ENCODE measurements at regions not wholly inside any gene's neighbourhood (a gene's known extent, or its start where the extent isn't known, plus 50 kb on each side); places are given as distances from the start of the nearest gene placed in this dataset.
"Not testable (repeated sequence)": the region's sequence is repeated elsewhere in the genome, so short reads cannot be mapped to it uniquely, and the experiment has no call there.

GRCh38 chr7:140283472-140283871, 106.7 kb upstream of the KDM7A start:
- no peak for DNase-seq

GRCh38 chr7:140281960-140282359, 105.2 kb upstream of the KDM7A start:
- DNase-seq = no peak

- DNase-seq = no peak
These were observed 104.5 kb upstream of the KDM7A start for GRCh38 chr7:140281255-140281654.

- no peak for DNase-seq
These were observed 99.2 kb upstream of the KDM7A start for GRCh38 chr7:140276001-140276400.

- no peak for DNase-seq
These were observed 98.5 kb upstream of the KDM7A start for GRCh38 chr7:140275069-140275965.

GRCh38 chr7:140273417-140273816, 96.6 kb upstream of the KDM7A start:
- DNase-seq = no peak

- not testable (repeated sequence) for DNase-seq
These were observed 94.8 kb upstream of the KDM7A start for GRCh38 chr7:140271643-140271968.

GRCh38 chr7:140269004-140269638, 92.3 kb upstream of the KDM7A start:
- no peak for DNase-seq

GRCh38 chr7:140267381-140268226, 90.8 kb upstream of the KDM7A start:
- DNase-seq = no peak

GRCh38 chr7:140263277-140263676, 86.5 kb upstream of the KDM7A start:
- DNase-seq = no peak

GRCh38 chr7:140262242-140262903, 85.6 kb upstream of the KDM7A start:
- no peak for DNase-seq

GRCh38 chr7:140261522-140261921, 84.7 kb upstream of the KDM7A start:
- DNase-seq = no peak

- no peak for DNase-seq
These were observed 84.3 kb upstream of the KDM7A start for GRCh38 chr7:140261105-140261486.

- DNase-seq = peak; percentile 77
These were observed 83.7 kb upstream of the KDM7A start for GRCh38 chr7:140260352-140261104.

GRCh38 chr7:140257278-140257677, 80.5 kb upstream of the KDM7A start:
- DNase-seq = not testable (repeated sequence)

GRCh38 chr7:140254976-140255375, 78.2 kb upstream of the KDM7A start:
- not testable (repeated sequence) for DNase-seq

- no peak for DNase-seq
These were observed 72.4 kb upstream of the KDM7A start for GRCh38 chr7:140249036-140249806.

- DNase-seq = no peak
These were observed 70.8 kb upstream of the KDM7A start for GRCh38 chr7:140247559-140247958.

GRCh38 chr7:140245611-140246105, 68.9 kb upstream of the KDM7A start:
- DNase-seq = no peak

GRCh38 chr7:140242057-140243031, 65.6 kb upstream of the KDM7A start:
- no peak for DNase-seq
